GM12878 (cell line): ENCODE measurements at regions not wholly inside any gene's neighbourhood (a gene's known extent, or its start where the extent isn't known, plus 50 kb on each side); places are given as distances from the start of the nearest gene placed in this dataset.
A peak's percentile ranks its signal among the peaks of the same experiment; 100 is the strongest.

Experiments used
- ATAC-seq: fragments of 200-7000 bp; cut with Tn5 transposase; 3 replicates; pipeline ENCODE4 v1.9.1; 2020; ENCODE audit warnings: mild to moderate bottlenecking, moderate library complexity
- BruUV-seq: library from RNA; stranded (reverse); fragments of 400-500 nt; replicated peaks from 2 replicates; lab custom pipeline; 2021; lab: Mats Ljungman, UMichigan
- CTCF ChIA-PET: fragments of 300-600 bp; sonication (Branson Sonifier 250); formaldehyde crosslinking; extraction: SDS; loops from one replicate; lab custom pipeline; 2021; ENCODE audit warnings: inconsistent platforms; lab: Yijun Ruan, JAX
- POLR2A ChIA-PET: fragments of 350-600 bp; formaldehyde crosslinking; extraction: SDS; loops from one replicate; lab custom pipeline; 2021; ENCODE audit warnings: inconsistent platforms; lab: Charles Lee
- RAD21 ChIA-PET: fragments of 300-600 bp; sonication (Branson Sonifier 250); formaldehyde crosslinking; loops from one replicate; lab custom pipeline; 2023; ENCODE audit warnings: antibody characterized with exemption; ENCODE audit not compliant: unreplicated experiment; lab: Charles Lee
- SMC1A ChIA-PET: fragments of 300-600 bp; sonication (Branson Sonifier 250); formaldehyde crosslinking; loops from one replicate; lab custom pipeline; 2023; ENCODE audit not compliant: unreplicated experiment, uncharacterized antibody; lab: Charles Lee
- DNase-seq: peaks from one replicate; pipeline ENCODE4 v3.0.0-alpha.2; 2011; ENCODE audit warnings: low read depth, low spot score
- FAIRE-seq: peaks from 3 replicates; lab custom pipeline; 2011; peaks lifted over from hg19 to GRCh38; lab: Jason Lieb, UNC
- H2AFZ ChIP-seq: 2 replicates; pipeline ENCODE4 v1.6.0; 2011; ENCODE audit warnings: low read depth, low read length, control low read depth; ENCODE audit not compliant: control insufficient read depth
- H3K27ac ChIP-seq: 2 replicates; pipeline ENCODE4 v1.5.1; 2011; ENCODE audit warnings: control low read depth; ENCODE audit not compliant: control insufficient read depth, insufficient read depth
- H3K27me3 ChIP-seq, 2 experiments: replicated peaks in 1 of 2; 2 replicates each; pipeline versions ENCODE4 v1.6.0 to v1.6.1; 2011; ENCODE audit warnings: low read length in 1 of 2; ENCODE audit not compliant: control insufficient read depth in 2 of 2, insufficient read depth in 2 of 2
- H3K36me3 ChIP-seq, 2 experiments: 2 replicates each; pipeline ENCODE4 v1.5.1; 2011; ENCODE audit warnings: low read length in 1 of 2; ENCODE audit not compliant: control insufficient read depth in 2 of 2, insufficient read depth in 2 of 2
- H3K4me1 ChIP-seq: 2 replicates; pipeline ENCODE4 v1.6.1; 2011; ENCODE audit warnings: mild to moderate bottlenecking, low read length, moderate library complexity, mixed read lengths; ENCODE audit not compliant: control insufficient read depth, insufficient read depth
- H3K4me2 ChIP-seq: 2 replicates; pipeline ENCODE4 v1.6.0; 2011; ENCODE audit warnings: control low read depth; ENCODE audit not compliant: control insufficient read depth, insufficient read depth
- H3K4me3 ChIP-seq: fragments of 200-600 bp; sonication (generic); 2 replicates; pipeline ENCODE4 v1.5.1; 2016
- H3K79me2 ChIP-seq: 2 replicates; pipeline ENCODE4 v1.6.0; 2011; ENCODE audit warnings: low read length; ENCODE audit not compliant: control insufficient read depth, insufficient read depth
- H3K9ac ChIP-seq: 2 replicates; pipeline ENCODE4 v1.8.0; 2011; ENCODE audit warnings: low read length, control low read depth, mixed read lengths; ENCODE audit not compliant: control insufficient read depth, insufficient read depth
- H3K9me3 ChIP-seq: replicated peaks from 3 replicates; pipeline ENCODE4 v1.5.1; 2011; ENCODE audit warnings: mild to moderate bottlenecking, low read length; ENCODE audit not compliant: control insufficient read depth, insufficient read depth
- H4K20me1 ChIP-seq: 2 replicates; pipeline ENCODE4 v1.6.0; 2011; ENCODE audit not compliant: control insufficient read depth, insufficient read depth
- BCL3 ChIP-seq: IDR thresholded peaks from 2 replicates; pipeline ENCODE4 v1.6.1; 2011; ENCODE audit warnings: borderline replicate concordance, low read depth, mild to moderate bottlenecking, moderate library complexity, low read length; ENCODE audit not compliant: insufficient read depth, poor library complexity, severe bottlenecking
- CHD2 ChIP-seq: IDR thresholded peaks from 2 replicates; pipeline ENCODE4 v1.6.1; 2011; ENCODE audit warnings: low read depth, low read length, improper control_type of control experiment, borderline replicate concordance
- E2F8 ChIP-seq: fragments of 450-650 bp; IDR thresholded peaks from 2 replicates; pipeline ENCODE4 v1.6.1; 2018; ENCODE audit warnings: mild to moderate bottlenecking, low read depth, moderate library complexity; ENCODE audit not compliant: partially characterized antibody
- POLR2AphosphoS2 ChIP-seq: IDR thresholded peaks from 2 replicates; pipeline ENCODE4 v1.6.1; 2011; ENCODE audit warnings: low read depth, mild to moderate bottlenecking, low read length, improper control_type of control experiment, moderate library complexity
- SMC3 ChIP-seq: IDR thresholded peaks from 2 replicates; pipeline ENCODE4 v1.6.1; 2011; ENCODE audit warnings: low read length, improper control_type of control experiment, borderline replicate concordance
- WGBS: methylation state at CpG from one replicate; pipeline ENCODE4 v1.1.6; 2016; ENCODE audit warnings: low lambda C conversion rate; ENCODE audit not compliant: insufficient replicate concordance, insufficient coverage; ENCODE audit errors: missing lambda C conversion rate; 5-methylcytosine and 5-hydroxymethylcytosine counted together
- in situ Hi-C: fragments of 300-500 bp; cut with MboI; formaldehyde crosslinking; loops from 9 replicates; pipeline ENCODE4 v1.14.3; 2018; ENCODE audit warnings: mixed read lengths
- intact Hi-C: fragments of 100-400 bp; cut with micrococcal nuclease; formaldehyde crosslinking; loops from one replicate; pipeline ENCODE4 v1.14.2; 2022; ENCODE audit not compliant: unreplicated experiment

GRCh38 chr15:77553257-77553656 lies 79.5 kb downstream of the LINGO1 start:
- ChIA-PET POLR2A (no interaction called here), SMC1A (interaction anchor here (2.2 kb wide), 1 partner anchor 10 kb away, joined by 5 read pairs; no protein-coding TSS in a partner anchor), RAD21 (no interaction called here), CTCF (no interaction called here)
- H3K4me2 ChIP-seq = no peak overlapping the region
- TF ChIP-seq POLR2AphosphoS2 = no peak
- peak; percentile 16 for TF ChIP-seq BCL3
- no peak for TF ChIP-seq SMC3
- TF ChIP-seq E2F8 = no peak
- no peak for TF ChIP-seq CHD2
- no peaks in the 10 kb centered on the region for H3K4me1 ChIP-seq
- no peak overlapping the region for H3K4me3 ChIP-seq
- H2AFZ ChIP-seq = no peak overlapping the region
- intact Hi-C loops (no loop called here), in situ Hi-C loops (no loop called here)
- no peak overlapping the region for H3K9ac ChIP-seq
- no peak overlapping the region for H3K27ac ChIP-seq
- FAIRE-seq = no peak
- ATAC-seq = no peak
- WGBS = 40% methylated on average over 3 of the region's 3 CpGs
- 0 out of 4 replicates have a peak, but pooled peaks cover 0 to 2% of the 10 kb centered on the region in 2 experiments for H3K27me3 ChIP-seq
- H4K20me1 ChIP-seq = no peaks in the 10 kb centered on the region
- no peaks in the 10 kb centered on the region for H3K79me2 ChIP-seq
- DNase-seq = no peak
- no TSS peak for BruUV-seq
- H3K9me3 ChIP-seq = no peaks in the 10 kb centered on the region
- H3K36me3 ChIP-seq = no peaks in the 10 kb centered on the region
